A549 (cell line): ENCODE measurements at regions not wholly inside any gene's neighbourhood (a gene's known extent, or its start where the extent isn't known, plus 50 kb on each side); places are given as distances from the start of the nearest gene placed in this dataset.

ENCODE experiments used
- CBX8 ChIP-seq: fragments of 200-600 bp; sonication (generic); IDR thresholded peaks from 2 replicates; pipeline ENCODE4 v1.6.1; 2016
- CEBPB ChIP-seq, 2 experiments: fragments of >200 bp in 1 of 2; sonication (Bioruptor Twin) in 1 of 2; formaldehyde crosslinking in 1 of 2; IDR thresholded peaks; 2 replicates each; pipeline ENCODE4 v1.6.1; 2012 to 2016
- CTCF ChIP-seq: fragments of >200 bp; sonication (Bioruptor Twin); formaldehyde crosslinking; IDR thresholded peaks from 3 replicates; pipeline ENCODE4 v1.5.1; 2016
- JUNB ChIP-seq: fragments of >200 bp; sonication (Bioruptor Twin); formaldehyde crosslinking; IDR thresholded peaks from 2 replicates; pipeline ENCODE4 v1.6.1; 2016
- MAX ChIP-seq: IDR thresholded peaks from 2 replicates; pipeline ENCODE4 v1.6.1; 2012
- POLR2A ChIP-seq: IDR thresholded peaks from 2 replicates; pipeline ENCODE4 v1.6.1; 2012; ENCODE audit warnings: mild to moderate bottlenecking, low read length

GRCh38 chr6:88520445-88520844 is 354.3 kb upstream of the CNR1 start:
- TF ChIP-seq POLR2A (no peak), MAX (no peak), CTCF (no peak), CEBPB (IDR thresholded peaks at IDR 0.05) (no peak), JUNB (no peak), CBX8 (no peak)
